ENCODE measurements at regions not wholly inside any gene's neighbourhood (a gene's known extent, or its start where the extent isn't known, plus 50 kb on each side); places are given as distances from the start of the nearest gene placed in this dataset.

DNA sequence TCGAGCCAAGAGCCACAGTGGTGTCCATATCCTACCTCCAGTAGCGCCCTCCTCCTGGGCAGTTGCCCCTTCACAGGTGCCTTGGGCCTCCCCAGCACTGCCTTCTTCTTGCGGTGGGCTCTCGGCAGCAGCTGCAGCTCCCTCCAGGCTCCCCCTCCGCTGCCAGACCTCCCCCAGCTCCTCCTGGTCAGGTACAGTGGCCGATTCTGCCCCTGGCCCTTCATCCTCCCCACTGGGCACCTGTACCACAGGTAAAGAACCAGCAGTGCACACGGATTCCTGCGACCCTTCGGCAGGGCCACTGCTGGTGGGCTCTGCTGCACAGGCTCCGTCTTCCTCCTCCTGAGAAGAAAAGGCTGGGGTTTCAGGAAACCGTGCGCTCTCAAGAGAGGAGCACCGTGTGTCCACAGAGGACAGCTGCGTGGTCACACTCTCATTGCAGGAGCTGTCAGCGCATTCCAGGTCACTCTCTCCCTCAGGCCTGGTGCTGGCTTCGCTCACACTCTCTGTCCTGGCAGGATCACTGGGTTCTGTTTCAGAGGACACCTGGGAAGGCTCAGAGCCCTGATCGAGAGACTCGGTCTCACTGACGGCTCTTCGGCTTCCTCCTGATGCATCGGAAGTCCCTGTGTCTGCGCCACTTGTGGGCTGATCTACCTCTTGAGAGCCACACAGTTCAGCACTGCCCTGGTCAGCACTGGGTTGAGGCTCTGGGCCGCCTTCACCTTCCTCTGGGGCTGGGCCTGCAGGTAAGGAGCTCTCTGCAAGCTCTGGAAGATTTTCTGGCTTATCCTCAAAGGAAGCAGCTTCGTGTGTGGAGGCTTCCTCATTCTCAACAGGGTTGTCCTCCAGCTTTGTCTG, 147.4 kb upstream of the STK17B start:
- no peak for DNase-seq

DNA sequence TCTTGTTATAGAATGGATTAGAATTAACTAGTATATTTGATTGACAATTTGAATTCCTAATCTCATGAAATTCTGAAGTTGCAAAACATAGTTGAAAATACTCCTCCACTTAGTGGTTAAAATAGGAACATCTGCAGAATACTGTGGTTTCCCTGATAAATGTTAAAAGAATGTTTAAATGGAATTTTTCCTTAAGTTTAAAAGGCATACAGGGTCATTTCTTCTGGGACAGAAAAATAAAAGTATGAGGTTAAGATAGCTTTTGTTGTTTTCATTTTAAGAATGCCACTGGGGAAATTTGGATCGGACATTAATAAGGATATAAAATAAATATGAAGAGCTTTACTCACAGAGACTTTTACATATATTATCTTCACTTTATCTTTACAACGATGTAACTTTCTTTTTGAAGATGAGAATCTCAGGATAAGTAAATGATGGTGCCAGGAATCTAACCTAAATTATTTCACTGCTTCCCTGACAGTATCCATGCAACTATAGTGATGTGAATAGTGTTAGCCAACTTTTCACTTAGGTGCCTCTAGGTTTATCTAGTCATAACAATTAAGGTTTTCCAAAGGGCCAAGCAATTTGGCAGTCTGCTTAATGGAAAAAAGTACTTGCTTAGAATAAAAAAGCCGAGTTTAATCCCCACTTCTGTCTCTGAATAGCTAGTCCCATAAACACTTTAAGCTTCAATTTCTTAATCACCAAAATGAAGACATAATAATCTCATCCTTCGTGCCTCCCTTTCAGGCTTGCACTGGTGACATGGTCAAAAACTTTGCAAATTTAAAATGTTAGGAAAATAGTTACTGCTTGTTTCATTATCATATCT, 151.8 kb upstream of the STK17B start:
- no peak for DNase-seq

DNA sequence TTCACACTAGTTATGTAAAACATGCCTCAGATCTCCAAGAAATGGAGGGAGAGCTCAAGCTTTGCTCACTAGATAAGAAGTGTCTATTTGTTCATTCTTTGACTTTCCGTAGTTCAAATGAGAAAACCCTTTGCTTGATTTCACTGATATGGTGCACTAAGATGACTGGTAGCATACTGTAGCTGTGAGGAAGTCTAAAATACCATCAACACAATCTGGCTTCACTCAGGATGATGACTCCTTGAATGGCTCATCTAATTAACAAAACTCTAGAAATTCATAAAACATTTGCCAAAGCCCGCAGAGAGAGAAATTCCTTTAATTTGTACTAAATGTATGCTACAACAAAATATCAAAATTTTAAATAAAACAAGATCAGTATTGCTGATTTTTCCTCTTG, 152.8 kb upstream of the STK17B start:
- no peak for DNase-seq

DNA sequence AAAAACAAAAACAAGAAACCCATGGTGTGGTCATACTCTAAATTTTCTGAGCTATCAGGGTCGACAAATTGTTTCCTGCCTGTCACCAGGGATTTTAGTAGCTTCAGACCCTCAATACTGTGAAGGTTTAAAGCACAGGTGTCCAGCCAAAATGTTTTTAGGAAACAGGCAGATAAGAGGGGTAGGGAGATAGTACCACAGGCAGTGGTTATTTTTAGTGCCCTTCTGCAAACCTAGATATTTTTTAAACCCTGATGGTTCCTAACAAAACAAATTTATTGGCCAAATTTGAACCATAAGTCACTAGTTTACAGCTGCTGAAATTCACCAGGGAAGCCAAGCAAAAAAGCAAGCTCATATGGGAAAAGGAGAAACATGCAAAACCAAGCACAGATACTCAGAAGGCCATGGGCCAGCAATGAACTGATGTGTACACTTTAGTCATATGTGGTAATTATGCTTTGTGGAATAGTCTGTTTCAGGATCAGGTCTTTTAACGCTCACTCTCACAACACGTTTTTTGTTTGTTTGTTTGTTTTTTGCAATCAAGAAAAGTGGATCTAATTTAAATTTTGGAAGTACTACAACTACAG, 156.8 kb upstream of the STK17B start:
- DNase-seq: no peak

DNA sequence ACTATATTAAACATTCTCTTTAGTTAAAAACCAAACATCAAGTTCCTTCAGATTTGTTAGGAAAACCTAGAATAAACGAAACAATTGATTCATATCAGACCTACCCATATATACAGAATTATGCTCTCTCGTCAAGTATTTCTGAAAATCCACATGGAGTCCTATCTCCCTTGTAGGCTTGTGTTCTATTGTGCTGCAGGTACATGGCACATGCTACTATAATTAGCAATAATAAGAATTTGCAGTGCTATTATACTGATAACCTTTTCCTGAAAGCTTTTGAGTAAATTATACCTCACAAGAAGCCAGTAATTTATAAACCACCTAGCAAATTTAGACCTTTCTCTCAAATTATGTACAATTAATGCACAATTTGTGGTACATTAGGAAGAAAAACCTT, 158.6 kb upstream of the STK17B start:
- no peak for DNase-seq

DNA sequence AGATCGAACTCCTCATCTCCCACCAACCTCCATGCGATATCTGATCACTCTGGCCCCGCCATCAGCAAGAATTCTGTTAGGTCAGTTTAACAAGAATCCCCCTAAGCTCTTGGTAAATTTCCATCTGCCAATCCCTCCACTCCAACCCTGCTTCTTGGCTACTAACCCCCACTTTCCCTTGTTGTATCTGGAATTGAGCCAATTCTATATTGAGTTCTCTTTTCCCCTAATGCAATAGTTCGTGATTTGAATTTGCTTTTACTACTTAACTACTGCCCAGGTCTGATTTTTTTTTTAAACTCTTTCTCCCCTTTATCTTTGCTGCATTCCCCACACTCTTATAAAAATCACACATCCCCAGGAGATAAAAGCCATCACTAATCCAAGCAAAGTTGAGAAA, 159.3 kb upstream of the STK17B start:
- no peak for DNase-seq

DNA sequence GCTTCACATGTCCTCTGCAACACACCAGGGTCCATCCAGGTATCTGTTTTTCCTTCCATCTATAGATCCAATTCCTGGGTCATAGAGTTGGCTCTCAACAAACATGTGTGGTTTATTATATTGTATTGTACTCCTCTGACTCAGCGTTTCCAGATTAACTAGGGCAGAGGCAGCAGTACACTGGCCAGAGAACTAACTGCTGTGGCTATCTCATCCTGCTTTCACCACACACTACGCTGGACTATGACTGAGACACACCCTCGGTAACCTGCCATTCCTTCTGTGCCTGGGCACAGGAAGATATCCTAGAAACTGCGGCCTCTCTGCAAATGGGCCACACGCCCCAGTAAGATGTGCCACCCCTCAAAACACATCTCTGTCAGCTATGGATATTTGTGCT, 159.8 kb upstream of the STK17B start:
- no peak for DNase-seq

DNA sequence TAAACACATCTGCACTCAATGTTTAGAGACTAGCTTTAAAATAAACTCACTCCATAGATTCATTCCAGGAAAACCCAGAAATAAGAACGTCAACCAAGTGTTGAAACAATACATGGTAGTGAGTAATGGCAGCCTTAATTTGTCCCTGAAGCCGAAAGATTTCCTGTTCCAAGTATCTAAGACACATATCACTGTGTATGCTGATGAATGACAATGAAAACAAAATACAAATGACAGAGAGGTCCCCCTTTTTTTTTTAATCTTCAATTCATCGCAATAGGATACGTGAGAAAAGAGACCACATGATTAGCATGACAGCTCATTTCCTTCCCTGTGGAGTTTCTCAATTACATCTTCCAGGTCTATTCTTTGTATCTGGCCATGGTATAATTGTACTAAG, 160.5 kb upstream of the STK17B start:
- no peak for DNase-seq

DNA sequence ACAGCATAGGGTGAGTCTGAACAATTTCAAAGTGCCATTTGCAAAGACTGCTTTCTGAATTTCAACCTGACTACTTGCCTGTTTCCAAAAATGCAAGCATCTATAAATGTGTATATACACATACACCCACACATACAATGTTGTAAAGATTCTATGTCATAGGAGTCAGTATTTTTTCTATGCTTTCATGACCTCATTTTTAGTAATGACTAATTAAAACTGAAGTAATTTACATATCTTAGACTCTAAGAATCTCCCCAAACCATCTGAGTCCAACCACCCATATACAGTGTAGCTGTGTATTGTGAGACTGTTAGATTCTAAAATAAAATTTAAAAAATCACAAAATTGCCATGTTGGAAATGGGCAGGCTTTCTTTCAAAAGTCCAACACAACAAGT, 162.0 kb upstream of the STK17B start:
- no peak for DNase-seq

DNA sequence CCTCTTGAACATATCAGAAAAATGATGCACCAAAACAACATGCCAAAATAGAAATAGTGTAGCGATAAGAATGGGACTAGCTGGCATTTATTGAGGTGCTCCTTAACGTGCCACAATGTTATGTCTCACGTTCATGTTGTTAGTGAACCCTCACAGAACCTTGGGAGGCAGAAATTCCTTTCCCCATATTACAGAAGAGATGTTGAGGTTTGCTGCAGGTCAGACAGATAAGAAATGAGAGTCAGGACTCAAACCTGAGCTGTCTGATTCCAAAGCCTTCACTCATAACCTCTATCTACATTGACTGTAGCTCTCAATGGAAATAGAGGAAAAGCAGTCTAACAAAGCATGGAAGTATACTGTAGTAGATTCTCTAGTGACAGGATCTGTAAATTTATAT, 163.3 kb upstream of the STK17B start:
- no peak for DNase-seq

DNA sequence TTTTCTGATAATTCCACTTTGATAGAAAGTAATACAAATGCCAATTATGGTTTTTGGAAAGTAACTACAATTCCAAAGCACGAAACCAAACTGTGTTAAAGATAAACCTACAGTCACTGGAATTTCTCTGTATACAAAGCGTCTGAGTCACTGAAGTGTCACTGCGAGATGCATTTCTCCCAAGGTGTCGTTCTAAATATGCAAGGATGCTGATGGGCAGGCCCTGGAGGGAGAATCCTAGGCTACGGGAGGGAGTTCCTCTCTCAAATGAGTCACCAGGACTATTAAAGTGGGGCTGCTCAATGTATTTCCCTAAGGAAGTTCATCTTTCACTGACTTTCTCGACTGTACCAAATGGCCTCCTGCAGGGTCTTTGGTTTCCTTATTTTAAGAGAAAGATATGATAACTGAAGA, 163.8 kb upstream of the STK17B start:
- DNase-seq: no peak

DNA sequence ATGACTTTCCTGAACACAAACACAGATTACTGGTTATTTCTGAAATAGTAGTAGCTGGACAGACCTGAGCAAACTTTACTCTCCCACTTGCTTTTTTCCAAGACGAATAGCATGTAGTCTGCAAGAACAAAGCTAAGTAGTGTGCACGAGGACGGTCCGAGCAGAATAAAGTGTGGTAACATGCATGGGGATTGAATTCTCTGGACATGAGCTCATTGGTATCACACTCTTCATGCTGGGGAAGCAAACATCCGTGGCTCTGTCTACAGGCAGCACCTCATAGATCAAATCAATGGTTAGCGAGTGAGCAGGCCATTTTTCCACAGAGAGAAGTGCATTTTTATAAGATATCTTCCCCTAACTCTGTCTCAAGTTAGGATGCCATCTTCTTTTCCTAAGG, 164.8 kb upstream of the STK17B start:
- DNase-seq: no peak

DNA sequence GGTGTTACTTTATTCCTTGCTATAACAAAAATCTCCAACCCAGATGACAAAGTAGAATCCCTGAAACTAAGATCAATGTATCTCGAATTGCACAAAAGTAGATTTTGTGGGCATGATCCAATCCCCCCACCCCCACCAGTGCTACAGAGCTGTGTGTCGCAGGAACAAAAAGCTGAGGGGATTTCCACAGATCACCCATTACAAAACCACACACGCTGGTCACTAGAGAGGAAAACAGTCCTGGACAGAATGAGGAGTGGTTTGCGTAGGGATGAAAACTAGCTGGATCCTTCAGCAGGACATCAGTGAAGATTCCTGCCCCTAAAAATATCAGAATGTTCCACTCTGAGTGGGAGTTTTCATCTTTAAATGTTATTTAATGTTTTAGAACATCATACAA, 165.3 kb upstream of the STK17B start:
- no peak for DNase-seq

DNA sequence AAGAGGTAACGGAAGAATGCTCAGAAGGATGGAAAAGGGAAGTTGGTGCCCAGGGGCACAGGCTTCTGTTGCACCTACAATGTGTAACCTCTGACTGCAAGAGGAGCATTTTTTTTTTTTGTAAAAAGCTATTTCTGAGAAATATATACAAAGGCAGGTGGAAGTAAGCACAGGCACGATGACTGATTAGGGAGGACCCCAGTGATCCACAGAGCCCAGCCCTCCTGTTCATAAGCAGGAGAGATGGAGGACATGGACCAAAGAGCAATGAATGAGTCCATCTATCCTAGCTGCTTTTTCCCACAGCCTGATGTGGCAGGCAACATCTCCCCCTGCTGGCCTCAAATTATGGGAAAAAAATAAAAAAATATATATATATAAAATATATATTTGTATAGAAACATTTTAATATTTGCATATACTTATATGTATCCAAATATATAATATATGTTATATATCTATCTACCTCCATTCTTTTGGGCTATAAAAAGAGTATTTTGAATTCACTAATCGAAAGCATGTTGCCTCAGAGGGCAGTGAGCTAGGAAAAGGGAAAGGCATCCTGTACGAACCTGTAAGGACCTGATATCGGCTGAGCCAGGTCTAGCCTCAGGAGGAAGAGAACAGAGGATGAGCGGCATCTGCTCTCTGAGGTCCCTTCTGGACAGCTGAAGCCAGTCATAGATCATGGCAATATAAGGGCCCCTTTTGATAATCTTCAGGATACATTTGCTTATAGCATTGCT, 166.0 kb upstream of the STK17B start:
- no peak for DNase-seq

DNA sequence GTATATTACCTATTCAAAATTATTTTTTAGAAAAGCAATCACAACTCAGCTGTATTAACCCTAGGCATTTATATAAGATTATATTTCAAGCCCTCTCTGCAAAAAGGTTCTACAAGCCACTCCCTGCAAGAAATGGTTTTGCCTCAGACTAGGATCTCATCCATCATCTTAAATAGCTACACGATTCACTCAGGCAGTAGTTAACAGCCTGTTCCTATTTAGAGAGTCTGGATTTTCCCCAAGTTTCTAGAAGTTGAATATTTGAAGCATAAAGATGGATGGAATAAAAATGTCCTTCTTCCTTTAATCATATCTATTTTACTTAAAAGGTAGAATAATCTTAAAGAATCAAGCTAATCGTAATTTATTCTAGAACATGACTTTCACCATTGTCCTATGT, 167.1 kb upstream of the STK17B start:
- no peak for DNase-seq

DNA sequence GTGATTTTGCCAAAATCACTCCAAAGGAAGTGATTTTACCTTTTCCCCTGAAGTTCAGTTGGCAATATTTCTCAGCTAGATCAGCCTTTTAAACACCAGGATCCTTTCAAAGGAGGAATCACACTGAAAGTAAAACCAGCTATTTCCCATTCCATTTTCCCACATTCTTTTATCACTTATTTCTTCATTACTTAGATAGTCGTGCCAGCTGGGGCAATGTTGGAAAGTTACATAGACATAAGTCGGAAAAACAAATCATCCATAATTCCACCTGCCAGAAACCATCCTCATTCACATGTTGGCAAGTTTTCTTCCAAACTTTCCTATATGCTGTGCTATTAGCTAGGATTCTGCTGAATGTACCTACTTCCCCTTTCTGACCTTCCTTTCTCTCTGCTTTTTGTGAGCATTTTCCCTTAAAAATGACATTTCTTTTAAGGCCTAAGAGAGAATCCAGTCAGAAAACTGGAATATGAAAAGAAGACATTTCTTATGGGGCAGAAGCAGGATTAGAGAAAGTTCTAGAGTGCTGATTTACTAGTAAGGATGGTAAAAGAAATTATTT, 170.0 kb upstream of the STK17B start:
- DNase-seq: no peak

DNA sequence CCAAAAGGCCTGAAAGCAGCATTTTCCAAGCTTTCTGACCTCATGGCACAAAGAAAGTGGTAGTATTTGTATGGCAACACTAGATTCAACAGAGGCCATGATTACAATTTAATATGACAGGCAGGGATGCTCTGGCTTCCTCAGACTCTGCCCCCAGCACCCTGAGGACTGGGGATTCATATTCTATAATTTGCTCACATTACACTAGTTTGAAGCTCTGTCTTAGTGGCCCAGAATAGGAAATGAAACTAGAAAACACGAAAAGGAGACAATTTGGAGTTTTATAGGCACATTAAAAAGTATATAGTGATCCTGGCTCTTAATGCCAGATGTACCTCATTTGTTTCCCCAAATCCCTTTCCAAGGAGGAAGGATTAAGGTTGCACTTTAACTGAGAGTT, 173.0 kb upstream of the STK17B start:
- DNase-seq: no peak

DNA sequence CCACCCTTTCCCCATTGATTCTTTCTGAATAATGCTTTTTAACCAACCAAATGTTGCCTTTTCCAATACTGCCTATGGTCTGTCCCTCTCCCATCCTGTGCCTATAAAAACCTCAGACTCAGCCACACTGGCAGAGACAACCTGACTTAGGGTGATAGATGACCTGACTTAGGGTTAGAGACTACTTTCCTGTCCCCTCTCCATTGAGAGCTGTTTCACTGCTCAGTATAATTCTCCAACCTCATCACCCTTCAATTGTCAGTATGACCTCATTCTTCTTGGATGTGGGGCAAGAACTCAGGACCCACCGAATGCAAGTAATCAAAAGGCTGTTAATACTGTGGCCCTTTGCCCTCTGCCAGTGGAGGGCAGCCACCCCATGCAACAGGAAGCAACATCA, 182.3 kb upstream of the STK17B start:
- DNase-seq: no peak

DNA sequence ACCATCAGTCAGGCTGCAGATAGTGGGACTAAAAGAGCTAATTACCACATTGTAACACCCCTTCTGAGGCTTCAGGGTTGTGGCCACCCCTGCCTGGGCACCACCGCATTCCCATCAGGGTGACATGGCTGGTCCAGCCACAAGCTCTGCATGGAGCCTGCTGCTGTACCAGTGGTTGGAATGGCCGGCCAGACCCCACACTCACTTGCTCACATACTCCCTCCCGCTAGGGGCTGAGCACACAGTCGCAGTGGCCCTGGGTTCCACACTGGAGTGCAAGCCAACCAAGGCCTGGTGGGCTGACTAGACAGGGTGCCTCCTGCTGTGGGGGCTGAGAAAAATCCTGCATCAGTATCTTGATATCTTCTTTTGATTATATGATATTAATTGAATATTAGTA, 182.8 kb upstream of the STK17B start:
- no peak for DNase-seq

DNA sequence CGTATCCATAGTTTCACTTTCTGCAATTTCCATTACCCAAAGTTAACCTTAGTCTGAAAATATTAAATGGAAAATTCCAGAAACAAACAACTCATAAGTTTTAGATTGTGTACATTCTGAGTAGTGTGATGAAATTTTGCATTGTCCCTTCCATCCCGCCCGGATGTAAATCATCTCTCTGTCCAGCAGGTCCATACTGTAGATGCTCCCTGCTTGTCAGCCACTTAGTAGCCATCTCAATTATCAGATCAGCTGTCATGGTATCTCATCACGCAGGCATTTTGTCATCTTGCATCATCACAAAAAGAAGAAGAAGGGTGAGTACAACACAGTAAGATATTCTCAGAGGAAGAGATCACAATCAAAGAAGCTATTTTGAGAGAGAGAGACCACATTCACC, 185.0 kb upstream of the STK17B start:
- DNase-seq: no peak

DNA sequence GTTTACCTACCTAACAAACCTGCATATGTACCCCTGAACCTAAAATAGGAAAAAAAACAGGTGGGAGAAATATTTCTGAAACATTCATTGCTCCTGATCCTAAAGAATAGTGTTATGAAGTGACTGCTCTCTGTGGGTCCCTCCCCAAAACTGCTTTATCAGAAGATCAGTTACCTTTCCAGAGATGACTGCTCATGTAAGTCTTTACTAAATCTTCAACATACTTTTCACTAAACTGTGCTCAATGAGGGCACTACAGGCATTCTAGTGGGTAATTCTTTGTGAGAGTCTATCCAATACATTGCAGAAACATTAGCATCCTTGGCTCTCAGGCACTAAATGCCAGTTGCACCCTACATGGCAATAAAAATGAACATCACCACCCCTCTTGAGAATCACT, 189.3 kb upstream of the STK17B start:
- no peak for DNase-seq

DNA sequence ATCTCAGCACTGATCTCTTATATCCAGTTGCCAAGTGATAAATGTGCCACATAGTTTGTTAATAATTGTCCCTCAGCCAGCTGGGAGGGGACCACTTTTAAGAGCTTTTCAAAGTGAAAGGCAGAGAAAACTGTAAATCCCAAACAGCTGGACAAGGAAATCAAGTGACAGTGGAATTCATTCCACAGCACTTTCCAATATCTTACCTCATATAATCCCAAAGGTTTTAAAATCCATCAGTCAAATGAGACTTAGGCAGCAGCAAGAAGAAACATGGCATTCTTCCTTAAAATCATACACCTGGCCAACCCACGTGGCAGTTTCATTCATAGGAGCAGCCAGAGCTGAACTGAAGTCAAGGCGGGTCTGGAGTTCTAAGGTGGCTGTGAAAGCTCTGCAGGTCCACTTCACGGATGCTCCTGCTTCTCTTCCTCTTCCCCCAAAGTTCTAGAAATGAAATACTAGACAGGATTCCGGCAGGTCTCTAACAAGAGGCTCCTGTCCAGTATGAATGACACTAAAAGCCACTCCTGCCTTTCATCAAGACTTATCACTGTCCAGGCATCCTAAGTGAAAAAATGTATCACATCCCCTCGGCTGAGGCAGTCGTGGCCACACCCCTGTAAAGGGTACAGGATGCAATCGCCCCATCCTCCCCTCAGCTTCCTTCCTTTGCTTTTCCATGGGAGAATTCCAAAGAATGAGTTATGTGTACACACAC, 190.4 kb upstream of the STK17B start:
- DNase-seq: no peak

Measured in activated CD8-positive, alpha-beta memory T cell treated with anti-CD3 and anti-CD28 coated beads, Interleukin-2, amount 50 U/mL, for 4 hours (primary cell).